WERI-Rb-1 (cell line): ENCODE measurements at regions not wholly inside any gene's neighbourhood (a gene's known extent, or its start where the extent isn't known, plus 50 kb on each side); places are given as distances from the start of the nearest gene placed in this dataset.

Source experiments
- DNase-seq: peaks from one replicate; pipeline ENCODE4 v3.0.0-alpha.2; 2020
- H3K27ac ChIP-seq: fragments of 250-450 bp; sonication (Bioruptor Pico); 2 replicates; pipeline ENCODE4 v1.5.1; 2020; ENCODE audit warnings: mild to moderate bottlenecking, moderate library complexity
- H3K27me3 ChIP-seq: fragments of 250-450 bp; sonication (Bioruptor Pico); 2 replicates; pipeline ENCODE4 v1.5.1; 2021; ENCODE audit warnings: mild to moderate bottlenecking, low read depth, moderate library complexity; ENCODE audit not compliant: insufficient read depth, severe bottlenecking
- H3K36me3 ChIP-seq: fragments of 250-450 bp; sonication (Bioruptor Pico); 2 replicates; pipeline ENCODE4 v1.5.1; 2020; ENCODE audit warnings: mild to moderate bottlenecking, moderate library complexity
- H3K4me3 ChIP-seq: 2 replicates; pipeline ENCODE4 v1.5.1; 2011; ENCODE audit warnings: low read depth, mild to moderate bottlenecking, control low read depth, low read length
- H3K9me3 ChIP-seq: fragments of 250-450 bp; sonication (Bioruptor Pico); 2 replicates; pipeline ENCODE4 v1.5.1; 2021; ENCODE audit warnings: mild to moderate bottlenecking, moderate library complexity; ENCODE audit not compliant: severe bottlenecking
- TF ChIP-seq, protein P1 (sequence below): IDR thresholded peaks from 2 replicates; pipeline ENCODE4 v1.5.1; 2011; ENCODE audit warnings: low read depth, mild to moderate bottlenecking, control low read depth, inconsistent platforms, low read length

DNA sequence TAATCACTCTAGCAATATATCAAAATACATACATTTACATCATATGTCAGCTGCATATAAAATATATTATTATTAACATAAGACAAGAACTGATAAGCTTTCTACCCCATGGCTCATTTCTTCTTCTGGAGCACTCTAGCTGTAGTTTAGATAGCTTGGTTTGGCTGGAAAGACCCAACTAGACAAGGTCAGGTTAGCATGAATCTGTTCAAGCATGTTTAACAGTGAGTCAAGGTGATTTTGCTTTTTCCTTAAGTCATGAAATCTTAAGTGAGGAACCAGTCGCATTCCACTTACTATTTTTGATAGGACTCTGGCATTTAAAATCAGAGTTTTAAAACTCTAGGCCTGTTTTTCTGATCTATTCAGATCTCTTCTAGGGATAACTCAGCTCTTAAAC is 157.0 kb upstream of the PDGFD start:
- no peak for DNase-seq
- Histone ChIP-seq H3K27ac (no peak overlapping the region), H3K27me3 (no peaks in the 10 kb centered on the region), H3K9me3 (no peaks in the 10 kb centered on the region), H3K36me3 (no peaks in the 10 kb centered on the region), H3K4me3 (no peak overlapping the region)
- TF ChIP-seq, protein P1, sequence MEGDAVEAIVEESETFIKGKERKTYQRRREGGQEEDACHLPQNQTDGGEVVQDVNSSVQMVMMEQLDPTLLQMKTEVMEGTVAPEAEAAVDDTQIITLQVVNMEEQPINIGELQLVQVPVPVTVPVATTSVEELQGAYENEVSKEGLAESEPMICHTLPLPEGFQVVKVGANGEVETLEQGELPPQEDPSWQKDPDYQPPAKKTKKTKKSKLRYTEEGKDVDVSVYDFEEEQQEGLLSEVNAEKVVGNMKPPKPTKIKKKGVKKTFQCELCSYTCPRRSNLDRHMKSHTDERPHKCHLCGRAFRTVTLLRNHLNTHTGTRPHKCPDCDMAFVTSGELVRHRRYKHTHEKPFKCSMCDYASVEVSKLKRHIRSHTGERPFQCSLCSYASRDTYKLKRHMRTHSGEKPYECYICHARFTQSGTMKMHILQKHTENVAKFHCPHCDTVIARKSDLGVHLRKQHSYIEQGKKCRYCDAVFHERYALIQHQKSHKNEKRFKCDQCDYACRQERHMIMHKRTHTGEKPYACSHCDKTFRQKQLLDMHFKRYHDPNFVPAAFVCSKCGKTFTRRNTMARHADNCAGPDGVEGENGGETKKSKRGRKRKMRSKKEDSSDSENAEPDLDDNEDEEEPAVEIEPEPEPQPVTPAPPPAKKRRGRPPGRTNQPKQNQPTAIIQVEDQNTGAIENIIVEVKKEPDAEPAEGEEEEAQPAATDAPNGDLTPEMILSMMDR, result no peak

GRCh38 chr11:104320097-104320496 is 156.2 kb upstream of the PDGFD start:
- TF ChIP-seq, protein P1, result no peak
- H3K36me3 ChIP-seq, result no peaks in the 10 kb centered on the region
- no peak overlapping the region for H3K27ac ChIP-seq
- no peaks in the 10 kb centered on the region for H3K9me3 ChIP-seq
- no peak overlapping the region for H3K4me3 ChIP-seq
- H3K27me3 ChIP-seq, result no peaks in the 10 kb centered on the region
- DNase-seq, result no peak

DNA sequence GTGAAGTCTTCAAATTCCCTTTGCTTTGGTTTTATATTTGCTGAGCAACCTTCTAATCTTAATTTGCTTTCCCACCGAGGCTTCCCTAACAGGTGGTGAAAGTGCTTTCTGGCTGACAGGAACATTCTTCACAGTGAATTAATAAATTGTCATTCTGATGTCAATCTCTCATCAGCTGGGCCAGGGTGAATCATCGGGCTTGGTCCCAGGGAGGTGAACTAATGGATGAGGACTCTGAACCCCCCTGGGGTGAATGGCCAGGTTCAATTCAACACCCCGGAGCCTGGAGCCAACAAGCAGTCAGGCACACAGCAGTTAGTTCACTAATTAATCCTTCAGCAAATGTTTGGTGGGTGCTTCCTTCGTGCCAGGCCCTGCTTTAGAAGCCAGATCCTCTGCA is 155.4 kb upstream of the PDGFD start:
- TF ChIP-seq, protein P1, result no peak
- H3K27me3 ChIP-seq, result no peaks in the 10 kb centered on the region

GRCh38 chr11:104306862-104307474 is 143.0 kb upstream of the PDGFD start:
- Histone ChIP-seq H3K4me3 (no peak overlapping the region), H3K27me3 (no peaks in the 10 kb centered on the region), H3K9me3 (no peaks in the 10 kb centered on the region), H3K36me3 (no peaks in the 10 kb centered on the region), H3K27ac (no peak overlapping the region)
- DNase-seq, result no peak
- TF ChIP-seq, protein P1, result no peak

More for the DNA sequence above, 155.4 kb upstream of the PDGFD start:
- no peak overlapping the region for H3K27ac ChIP-seq
- H3K9me3 ChIP-seq, result no peaks in the 10 kb centered on the region
- DNase-seq, result no peak
- H3K36me3 ChIP-seq, result no peaks in the 10 kb centered on the region
- no peak overlapping the region for H3K4me3 ChIP-seq

GRCh38 chr11:104301776-104302175 is 137.8 kb upstream of the PDGFD start:
- TF ChIP-seq, protein P1, result no peak
- H3K9me3 ChIP-seq, result no peaks in the 10 kb centered on the region
- H3K27ac ChIP-seq, result no peak overlapping the region
- H3K4me3 ChIP-seq, result no peak overlapping the region
- no peak for DNase-seq
- H3K36me3 ChIP-seq, result no peaks in the 10 kb centered on the region
- H3K27me3 ChIP-seq, result no peaks in the 10 kb centered on the region

GRCh38 chr11:104291646-104292045 is 127.7 kb upstream of the PDGFD start:
- Histone ChIP-seq H3K4me3 (no peak overlapping the region), H3K36me3 (no peaks in the 10 kb centered on the region), H3K27me3 (no peaks in the 10 kb centered on the region), H3K27ac (no peak overlapping the region), H3K9me3 (no peaks in the 10 kb centered on the region)
- no peak for DNase-seq
- TF ChIP-seq, protein P1, result no peak
